ENCODE measurements at regions not wholly inside any gene's neighbourhood (a gene's known extent, or its start where the extent isn't known, plus 50 kb on each side); places are given as distances from the start of the nearest gene placed in this dataset.

GRCh38 chr17:11035681-11036080, 197.8 kb upstream of the PIRT start:
- DNase-seq (no peak), ATAC-seq (no peak)
- intact Hi-C loops (cut with DNase I): no loop called here
- Histone ChIP-seq H3K4me1 (no peaks in the 10 kb centered on the region), H3K4me3 (no peak overlapping the region), H3K36me3 (ENCODE audit: insufficient read depth in 1 of 2, low read depth in 1 of 2) (no peaks in the 10 kb centered on the region), H3K9me3 (no peaks in the 10 kb centered on the region), H3K27ac (no peak overlapping the region), H3K27me3 (ENCODE audit: insufficient read depth in 3 of 3, low read length in 2 of 3) (no peaks in the 10 kb centered on the region)
- TF ChIP-seq CTCF (IDR thresholded peaks at IDR 0.05): no peak
- 65 to 70% (median 70%) methylated on average over 5 of the region's 5 CpGs for WGBS, 3 donors

- H3K9me3 ChIP-seq: no peaks in the 10 kb centered on the region
- H3K4me3 ChIP-seq: no peak overlapping the region
- no peak overlapping the region for H3K27ac ChIP-seq
- intact Hi-C loops (cut with DNase I): no loop called here
- no peaks in the 10 kb centered on the region for H3K4me1 ChIP-seq
- H3K36me3 ChIP-seq (ENCODE audit: insufficient read depth in 1 of 2, low read depth in 1 of 2): no peaks in the 10 kb centered on the region
- H3K27me3 ChIP-seq (ENCODE audit: insufficient read depth in 3 of 3, low read length in 2 of 3): no peaks in the 10 kb centered on the region
- WGBS, 3 donors: 87 to 88% (median 87%) methylated on average over 4 of the region's 4 CpGs
- no peak for DNase-seq
- ATAC-seq: no peak
- no peak for TF ChIP-seq CTCF (IDR thresholded peaks at IDR 0.05)
Measured at GRCh38 chr17:11031787-11032186, 193.9 kb upstream of the PIRT start.

GRCh38 chr17:11029791-11030190, 191.9 kb upstream of the PIRT start:
- Histone ChIP-seq H3K27me3 (ENCODE audit: insufficient read depth in 3 of 3, low read length in 2 of 3) (peaks cover 0 to 3% (median 0%) of the 10 kb centered on the region in 3 donors), H3K4me3 (no peak overlapping the region), H3K9me3 (no peaks in the 10 kb centered on the region), H3K36me3 (ENCODE audit: insufficient read depth in 1 of 2, low read depth in 1 of 2) (no peaks in the 10 kb centered on the region), H3K27ac (no peak overlapping the region), H3K4me1 (no peaks in the 10 kb centered on the region)
- 87 to 88% (median 88%) methylated on average over 3 of the region's 3 CpGs for WGBS, 3 donors
- ATAC-seq: no peak
- no peak for DNase-seq
- no peak for TF ChIP-seq CTCF (IDR thresholded peaks at IDR 0.05)
- intact Hi-C loops (cut with DNase I): no loop called here

GRCh38 chr17:11028349-11028748, 190.5 kb upstream of the PIRT start:
- no peak for TF ChIP-seq CTCF (IDR thresholded peaks at IDR 0.05)
- no peaks in the 10 kb centered on the region for H3K36me3 ChIP-seq (ENCODE audit: insufficient read depth in 1 of 2, low read depth in 1 of 2)
- ATAC-seq (no peak), DNase-seq (no peak)
- intact Hi-C loops (cut with DNase I): no loop called here
- no peak overlapping the region for H3K4me3 ChIP-seq
- 81 to 83% (median 83%) methylated on average over 3 of the region's 3 CpGs for WGBS, 3 donors
- peaks cover 0 to 3% (median 0%) of the 10 kb centered on the region in 3 donors for H3K27me3 ChIP-seq (ENCODE audit: insufficient read depth in 3 of 3, low read length in 2 of 3)
- no peaks in the 10 kb centered on the region for H3K9me3 ChIP-seq
- no peak overlapping the region for H3K27ac ChIP-seq
- no peaks in the 10 kb centered on the region for H3K4me1 ChIP-seq

- intact Hi-C loops (cut with DNase I): no loop called here
- Histone ChIP-seq H3K27ac (no peak overlapping the region), H3K27me3 (ENCODE audit: insufficient read depth in 3 of 3, low read length in 2 of 3) (peaks cover 0 to 3% (median 0%) of the 10 kb centered on the region in 3 donors), H3K9me3 (no peaks in the 10 kb centered on the region), H3K36me3 (ENCODE audit: insufficient read depth in 1 of 2, low read depth in 1 of 2) (no peaks in the 10 kb centered on the region), H3K4me1 (no peaks in the 10 kb centered on the region), H3K4me3 (no peak overlapping the region)
- DNase-seq: no peak
- TF ChIP-seq CTCF (IDR thresholded peaks at IDR 0.05): no peak
- ATAC-seq: no peak
- 61 to 93% (median 82%) methylated on average over 2 of the region's 2 CpGs for WGBS, 3 donors
Measured at GRCh38 chr17:11026903-11027302, 189.0 kb upstream of the PIRT start.
